ENCODE measurements at regions not wholly inside any gene's neighbourhood (a gene's known extent, or its start where the extent isn't known, plus 50 kb on each side); places are given as distances from the start of the nearest gene placed in this dataset.

DNA sequence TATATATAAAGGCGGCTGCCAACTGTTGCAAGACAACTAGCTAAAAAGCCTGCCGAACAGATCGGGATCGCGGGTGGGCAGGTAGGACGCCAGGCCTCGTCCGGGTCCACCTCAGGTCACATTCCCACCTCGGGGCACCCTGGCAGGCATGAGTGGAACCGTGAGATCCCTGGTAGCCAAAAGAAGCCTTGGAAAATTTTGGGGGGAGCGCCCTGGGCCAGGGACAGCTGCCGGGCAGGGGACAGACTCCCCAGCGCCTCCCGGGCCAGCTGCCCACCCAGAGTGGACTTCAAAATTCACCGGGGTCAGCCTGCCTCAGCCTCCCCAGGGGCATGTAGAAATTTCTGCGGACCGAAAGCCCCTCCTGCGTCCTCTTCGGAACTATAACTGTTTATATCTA lies 760.9 kb downstream of the KCNJ18 start:
- no peak for DNase-seq

DNA sequence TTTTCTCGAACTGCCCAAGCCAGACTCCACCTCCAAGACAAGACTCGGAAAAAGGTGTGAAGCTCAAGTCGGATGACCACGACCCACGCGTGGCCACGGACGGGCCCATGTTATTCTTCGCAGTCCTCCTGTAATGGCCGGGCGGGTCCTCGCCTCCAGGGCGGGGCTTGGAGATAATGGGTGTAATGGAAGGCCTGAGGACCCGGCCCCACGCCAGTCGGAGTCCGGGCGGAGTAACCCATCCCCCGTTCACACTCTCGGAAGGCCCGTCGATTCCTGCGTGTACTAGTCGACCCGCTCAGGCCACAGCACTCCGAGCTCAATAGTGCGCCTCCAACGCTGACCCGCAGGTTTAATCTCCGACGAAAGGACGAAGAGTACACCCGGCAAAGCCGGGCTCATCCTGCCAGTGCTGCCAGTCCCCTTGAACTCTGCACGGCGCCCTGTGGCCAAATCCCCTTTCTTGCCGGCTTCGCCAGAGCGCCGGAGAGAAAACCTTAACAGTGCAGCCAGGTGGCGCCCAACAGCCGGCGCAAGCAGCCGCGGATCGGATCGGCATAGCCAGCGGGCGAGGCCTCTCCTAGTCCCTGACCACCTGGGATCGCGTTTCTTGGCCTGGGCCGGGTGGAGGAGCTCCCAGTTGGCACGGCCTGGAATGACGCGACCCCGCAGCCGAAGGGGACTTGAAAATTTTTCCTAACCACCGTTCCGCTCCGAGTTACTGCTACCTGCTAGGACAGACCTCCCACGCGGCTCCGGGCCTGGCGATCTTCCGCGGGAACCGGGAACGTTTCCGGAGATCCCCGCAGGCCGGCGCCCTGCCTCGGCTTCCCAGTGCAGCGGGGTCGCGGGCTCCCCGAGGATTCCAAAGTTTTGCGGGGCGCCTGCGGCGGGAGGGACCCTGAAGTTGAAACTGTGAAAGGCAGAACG lies 762.0 kb downstream of the KCNJ18 start:
- no peak for DNase-seq

DNA sequence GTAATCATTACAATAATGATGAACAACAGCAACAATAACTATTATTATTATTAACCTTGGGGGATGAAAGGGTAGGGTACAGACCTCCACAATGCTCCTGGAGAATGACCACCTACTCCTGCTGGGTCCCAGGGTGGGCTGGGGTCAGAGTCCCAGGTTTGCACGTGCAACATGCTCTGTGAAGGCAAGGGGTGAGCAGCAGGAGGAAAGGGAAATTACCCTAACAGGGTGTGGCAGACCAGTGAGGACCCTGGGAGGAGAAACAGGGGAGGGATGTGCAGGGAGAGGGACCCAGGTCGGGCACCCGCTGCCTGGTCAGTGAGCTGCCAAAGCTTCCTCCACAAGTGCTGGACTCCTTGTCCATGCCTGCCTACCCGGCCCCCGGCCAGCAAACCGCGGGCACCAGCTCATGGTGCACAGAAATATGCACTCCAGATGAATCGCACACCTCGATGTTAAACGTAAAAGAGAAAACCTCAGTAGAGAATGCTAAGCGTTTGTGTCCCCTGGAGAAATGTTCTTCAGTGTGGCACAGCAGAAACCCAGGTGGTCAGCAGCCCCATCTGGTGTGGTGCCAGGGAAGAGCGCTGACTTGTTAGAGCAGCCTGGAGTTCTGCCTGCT lies 767.1 kb downstream of the KCNJ18 start:
- no peak for DNase-seq

DNA sequence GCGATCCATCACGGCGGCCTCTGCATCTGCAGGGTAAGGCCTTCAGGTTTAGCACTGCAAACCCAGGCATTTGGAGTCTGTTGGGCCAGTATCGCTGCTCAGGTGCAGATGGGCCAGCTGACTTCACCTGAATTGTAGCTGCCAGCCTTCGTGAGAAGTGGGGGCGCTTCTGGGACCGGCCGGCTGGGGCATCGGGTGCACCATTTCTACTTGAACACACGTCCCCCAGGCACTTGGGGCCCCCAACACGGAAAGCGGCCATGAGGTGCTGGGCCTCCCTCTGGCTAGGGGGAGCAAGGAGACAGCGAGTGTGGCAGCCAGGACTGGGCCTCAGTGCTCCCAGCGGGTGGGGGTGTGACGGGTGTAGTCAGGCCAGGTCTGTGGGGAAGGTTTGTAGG lies 767.6 kb downstream of the KCNJ18 start:
- DNase-seq = no peak

DNA sequence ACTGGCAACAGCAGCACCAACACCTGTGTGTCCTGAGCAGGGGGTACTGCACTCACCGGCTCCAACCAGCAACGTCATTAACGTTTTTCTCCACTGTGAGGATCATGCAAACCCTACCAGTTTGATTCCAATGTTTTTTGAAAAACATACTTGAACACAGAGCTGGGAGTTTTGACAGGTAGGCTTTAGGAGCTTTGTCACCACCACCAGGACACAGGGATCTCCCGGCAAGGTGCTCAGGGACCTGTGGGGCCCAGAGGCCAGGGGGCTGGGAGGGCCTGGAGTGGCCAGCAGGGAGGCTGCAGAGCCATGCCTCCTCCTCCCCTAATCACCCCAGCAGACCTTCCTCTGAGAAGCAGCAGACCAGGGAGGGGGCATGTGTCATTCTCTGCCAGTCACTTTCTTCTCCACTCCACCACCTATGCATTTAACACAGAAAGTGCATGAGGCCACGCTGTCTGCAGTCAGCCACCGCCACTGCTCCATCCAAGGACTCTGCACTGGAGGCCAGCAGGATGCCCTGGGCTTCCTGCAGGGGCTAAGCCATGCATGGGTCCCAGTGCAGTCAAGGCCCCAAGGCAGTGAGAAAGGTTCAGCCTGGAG lies 768.2 kb downstream of the KCNJ18 start:
- DNase-seq = no peak

DNA sequence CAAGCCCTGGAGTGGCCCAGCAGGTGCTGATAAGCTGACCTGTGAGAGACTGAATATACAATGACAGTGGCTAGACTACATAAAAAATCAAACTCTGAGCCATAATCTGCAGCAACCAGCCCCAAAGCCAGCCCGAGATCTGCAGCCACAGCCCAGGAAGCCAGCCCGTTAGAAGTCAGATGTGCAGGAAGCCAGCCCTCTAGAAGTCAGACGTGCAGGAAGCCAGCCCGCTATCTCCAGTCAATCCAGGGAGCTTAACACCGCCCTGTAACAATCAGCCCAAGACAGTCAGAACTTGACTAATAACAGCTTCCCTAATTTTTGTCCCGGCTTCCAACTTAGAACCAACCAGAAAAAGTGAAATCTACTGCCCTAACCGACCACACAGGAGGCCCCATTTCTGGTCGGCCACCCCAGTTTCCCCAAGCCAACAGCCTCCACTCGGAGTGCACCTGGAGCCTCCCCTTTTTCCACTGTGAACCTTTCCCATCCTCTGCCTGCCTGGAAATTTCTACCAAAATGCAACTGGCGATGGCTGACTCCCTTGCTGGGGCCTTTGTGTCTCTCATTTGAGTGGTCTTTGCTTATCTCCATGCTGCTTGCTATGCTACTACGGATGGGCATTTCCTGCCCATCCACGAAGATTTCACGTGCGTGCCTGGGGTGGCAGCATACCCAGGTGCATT lies 769.3 kb downstream of the KCNJ18 start:
- no peak for DNase-seq

DNA sequence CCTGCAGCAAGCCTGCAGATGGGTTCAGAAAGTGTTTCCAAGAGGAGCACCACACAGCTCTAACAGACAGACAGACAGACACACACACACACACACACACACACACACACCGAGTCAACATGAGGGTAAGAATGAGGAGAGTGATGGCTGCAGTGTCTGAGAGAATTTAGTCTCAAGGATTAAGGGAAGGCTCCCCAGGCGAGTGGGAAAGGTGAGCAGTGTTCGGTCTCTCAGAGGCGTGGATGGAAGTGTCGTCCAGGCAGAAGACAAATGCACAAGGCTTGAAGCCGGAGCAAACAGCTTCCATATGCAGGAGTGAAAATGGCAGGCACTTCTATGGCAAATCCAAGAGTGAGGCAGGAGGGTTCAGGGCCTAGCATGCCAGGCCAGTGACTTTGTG lies 770.1 kb downstream of the KCNJ18 start:
- DNase-seq = no peak

DNA sequence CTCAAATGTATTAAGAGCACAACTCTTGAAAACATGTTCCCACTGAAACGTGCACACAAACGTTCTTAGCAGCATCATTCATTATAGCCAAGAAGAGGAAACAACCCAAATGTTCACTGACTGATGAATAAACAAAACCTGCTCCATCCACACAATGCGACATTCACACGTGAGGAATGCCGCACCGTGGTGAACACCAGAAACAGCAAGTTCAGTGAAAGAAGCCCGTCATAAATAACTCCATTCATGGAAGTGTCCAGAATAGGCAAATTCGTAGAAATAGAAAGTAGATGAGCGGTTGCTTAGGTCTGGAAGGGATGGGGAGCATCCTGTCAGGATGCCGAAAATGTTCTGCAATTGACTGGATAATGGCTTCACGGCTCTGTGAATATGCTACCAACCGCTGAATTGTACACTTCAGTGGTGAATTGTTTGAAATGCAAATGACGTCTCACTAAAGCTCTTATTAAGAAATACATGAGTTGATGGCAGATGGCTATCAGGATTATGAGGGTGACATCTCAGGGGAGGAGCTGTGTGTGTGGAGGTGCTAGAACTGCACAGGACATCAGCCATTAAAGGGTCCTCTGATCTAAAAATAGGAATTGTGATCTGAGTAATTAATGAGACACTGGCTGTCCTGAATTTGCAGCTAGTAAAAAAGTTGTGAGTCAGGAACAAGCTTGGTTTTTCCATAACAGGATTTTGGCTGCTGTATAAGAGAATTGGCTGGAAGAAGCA lies 771.0 kb downstream of the KCNJ18 start:
- DNase-seq = no peak

DNA sequence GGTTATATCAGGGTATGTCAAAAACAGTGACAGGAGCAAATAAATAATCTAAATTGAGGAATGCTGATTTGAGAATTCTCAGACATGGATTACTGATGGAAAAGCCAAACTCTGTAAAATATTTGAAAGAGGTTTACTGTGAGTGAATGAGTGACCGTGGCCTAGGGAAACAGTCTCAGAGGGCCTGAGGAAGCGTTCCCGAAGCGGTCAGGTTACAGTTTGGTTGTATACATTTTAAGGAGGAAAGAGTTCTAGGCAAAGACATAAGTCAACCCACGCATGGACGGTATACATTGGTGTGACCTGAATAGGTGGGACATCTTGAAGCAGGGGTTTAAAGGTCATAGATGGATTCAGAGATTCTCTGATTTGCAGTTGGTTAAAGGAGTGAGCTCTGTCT lies 771.7 kb downstream of the KCNJ18 start:
- DNase-seq = no peak

DNA sequence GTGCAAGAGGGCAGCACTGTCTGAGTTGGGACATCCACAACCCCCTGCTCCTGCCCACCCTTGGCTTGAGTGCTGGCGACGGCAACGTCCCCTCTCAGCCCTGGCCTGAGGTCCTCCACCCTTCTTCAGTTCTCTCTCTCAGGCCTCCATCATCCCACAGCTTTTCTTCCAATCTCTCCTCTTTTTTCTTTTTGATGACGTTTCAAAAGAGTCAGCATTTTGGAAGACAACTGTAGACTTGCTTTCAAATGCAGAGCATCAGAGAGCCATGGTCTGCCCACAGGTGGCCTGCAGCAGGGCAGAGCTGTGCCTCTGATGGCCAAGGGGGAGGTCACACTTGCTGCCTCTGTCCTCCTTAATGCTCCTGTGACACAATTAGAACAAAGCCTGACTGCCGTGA lies 775.4 kb downstream of the KCNJ18 start:
- no peak for DNase-seq

DNA sequence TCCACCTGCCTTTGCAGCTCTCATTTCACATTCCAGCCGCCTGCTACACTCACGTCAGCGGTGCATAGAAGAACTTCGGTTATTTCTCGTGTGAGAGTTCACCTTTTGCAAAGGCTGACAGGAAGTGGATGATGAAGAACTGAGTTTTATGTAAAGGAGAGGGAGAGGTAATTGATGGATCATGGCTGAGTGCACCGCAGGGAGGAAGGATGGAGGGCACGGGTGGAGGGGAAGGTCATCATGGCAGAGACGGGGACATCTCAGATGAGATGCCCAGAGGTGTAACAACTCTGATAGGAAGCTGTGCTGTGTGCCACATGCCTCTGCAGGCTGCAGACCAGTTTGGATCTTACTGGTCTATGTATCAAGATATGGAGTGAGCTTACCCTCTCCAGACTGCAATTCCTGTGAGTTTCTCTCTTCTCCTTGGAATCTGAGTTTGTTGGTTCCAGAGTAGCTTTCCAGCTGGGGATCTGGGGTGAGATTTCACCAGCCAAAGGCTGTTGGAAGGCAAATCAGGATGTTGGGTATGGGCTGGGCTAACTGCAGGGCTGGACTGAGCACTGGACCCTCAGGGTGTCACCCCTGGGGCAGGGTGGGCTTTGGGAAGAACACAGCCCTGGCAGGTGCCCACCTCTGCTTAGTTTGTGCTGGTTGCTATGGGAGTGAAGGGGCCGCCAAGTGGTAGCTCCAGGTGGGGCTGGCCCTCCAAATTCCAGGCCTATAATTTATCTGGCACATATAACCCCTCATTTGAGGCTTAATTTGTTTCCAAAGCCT lies 777.0 kb downstream of the KCNJ18 start:
- no peak for DNase-seq

DNA sequence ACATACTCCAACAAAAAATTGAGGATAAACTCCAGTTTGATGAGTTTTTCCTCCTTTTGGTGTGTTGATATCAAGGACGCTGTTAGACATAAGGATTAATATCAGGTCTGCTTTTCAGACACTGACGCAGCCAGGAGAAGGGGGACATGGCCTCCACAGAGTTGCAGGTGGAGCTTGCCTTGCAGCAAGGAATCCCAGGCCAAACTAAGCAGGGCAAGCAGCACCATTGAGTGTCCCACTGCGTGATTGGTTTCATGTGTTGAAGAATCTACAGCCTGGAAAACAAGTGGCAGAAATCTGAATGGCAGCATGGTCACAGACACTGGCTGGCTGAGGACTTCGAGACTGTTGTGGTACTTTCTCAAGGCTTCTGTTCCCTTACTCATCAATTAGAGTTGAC lies 777.6 kb downstream of the KCNJ18 start:
- DNase-seq = no peak

DNA sequence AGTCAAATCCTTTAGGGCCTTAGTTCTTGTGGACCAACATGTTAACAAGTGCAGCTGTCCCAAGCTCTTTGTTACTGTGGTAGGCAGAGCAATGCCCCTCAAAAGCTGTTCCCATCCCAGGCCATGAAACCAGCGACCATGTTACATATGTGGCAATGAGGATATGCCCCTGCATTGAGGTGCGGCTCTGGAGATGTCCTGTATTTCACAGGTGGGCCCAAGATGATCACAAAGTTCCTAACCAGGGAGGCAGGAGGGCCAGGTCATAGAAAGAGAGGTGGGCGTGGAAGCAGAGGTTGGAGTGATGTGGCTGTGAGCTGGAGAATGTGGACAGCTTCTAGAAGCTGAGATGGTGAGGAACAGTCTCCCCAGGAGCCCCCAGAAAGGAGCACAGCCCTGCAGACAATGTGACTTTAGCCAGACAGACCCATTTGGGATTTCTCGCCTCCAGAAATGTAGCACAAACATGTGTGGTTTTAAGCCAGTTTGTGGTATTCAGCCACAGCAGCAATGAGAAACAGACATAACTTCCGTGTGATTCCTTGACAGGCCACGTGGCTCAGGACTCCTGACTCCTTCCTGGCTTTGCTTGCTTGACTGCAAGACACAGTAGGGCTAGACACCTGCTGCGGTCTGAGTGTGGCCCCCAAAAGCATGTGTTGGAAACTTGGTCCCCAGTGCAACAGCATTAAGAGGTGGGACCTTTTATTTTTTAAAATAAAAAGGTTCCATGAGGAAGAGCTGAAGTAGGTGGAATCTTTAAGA lies 778.3 kb downstream of the KCNJ18 start:
- DNase-seq = no peak

DNA sequence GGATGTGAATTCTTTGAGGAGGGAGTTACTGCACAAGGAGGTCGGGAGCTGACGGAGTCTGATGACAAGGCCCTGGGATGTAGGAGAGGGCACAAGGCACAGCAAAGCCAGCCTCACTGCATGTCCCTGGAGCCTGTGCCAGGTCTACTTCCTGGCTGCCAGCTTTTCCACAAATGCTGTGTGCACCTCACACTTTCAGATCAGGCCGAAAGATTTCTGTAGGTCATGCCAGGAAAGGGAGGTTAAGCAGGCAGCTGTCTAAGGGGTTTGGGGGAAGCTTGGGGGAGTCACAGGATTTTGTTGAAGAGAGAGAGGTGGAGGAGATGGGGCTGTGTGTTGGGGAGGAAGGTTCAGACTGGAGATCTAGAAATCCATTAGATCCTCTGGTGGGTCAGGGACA lies 792.5 kb downstream of the KCNJ18 start:
- no peak for DNase-seq

DNA sequence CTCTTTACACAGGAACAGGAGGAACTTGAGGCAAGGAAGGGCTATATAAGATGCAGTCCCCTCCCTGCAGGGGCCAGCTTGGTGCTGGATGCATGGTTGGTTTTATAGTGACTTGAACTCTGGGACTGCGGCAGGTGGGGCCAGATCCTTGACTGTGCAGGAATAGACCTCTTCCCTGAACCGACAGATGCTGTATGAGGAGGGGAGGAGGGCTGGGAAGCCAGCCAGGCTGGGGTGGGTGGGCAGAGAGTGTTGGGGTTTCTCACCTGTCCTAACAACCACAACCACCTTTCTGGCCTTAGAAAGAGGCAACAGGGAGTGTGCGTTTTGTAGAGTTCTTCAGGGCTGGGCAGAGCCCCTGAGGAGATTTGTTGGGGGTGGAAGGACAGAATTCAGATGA lies 798.1 kb downstream of the KCNJ18 start:
- no peak for DNase-seq

DNA sequence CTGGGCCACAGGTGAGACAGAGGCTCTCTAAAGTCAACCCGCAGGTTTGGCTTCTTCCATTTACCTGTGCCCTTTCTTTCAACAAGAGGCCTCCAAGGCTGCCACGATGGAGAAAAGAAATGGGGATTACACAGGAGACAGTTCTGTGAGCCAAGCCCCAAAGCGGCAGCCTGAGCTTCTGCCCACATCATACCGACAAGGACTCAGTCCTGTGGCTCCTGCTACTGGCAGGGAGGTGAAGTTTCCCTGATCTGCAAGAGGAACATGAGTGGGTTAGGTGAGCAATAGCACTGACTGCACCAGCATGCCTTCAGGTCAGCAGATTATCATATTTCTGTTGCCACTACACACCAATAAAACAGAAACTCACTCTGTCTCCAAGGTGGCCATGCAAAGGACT lies 800.0 kb downstream of the KCNJ18 start:
- no peak for DNase-seq

DNA sequence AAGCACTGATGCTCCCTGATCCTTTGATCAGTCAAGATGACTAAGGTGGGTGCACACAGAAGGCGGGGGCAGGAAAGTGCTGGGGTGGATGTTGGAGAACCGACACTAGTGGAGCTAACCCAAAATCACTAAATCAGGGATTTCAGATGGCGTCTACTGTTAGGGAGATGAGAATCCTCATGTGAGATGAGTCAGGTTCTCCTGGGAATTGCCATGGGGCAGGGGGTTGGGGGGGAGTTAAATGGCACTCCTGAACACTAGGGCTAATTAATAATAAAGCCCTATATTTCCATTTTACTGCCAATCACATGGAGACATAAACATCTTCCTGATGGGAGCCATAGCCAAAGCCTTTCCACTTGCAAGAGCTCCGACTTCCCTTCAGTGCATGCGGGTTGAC lies 804.1 kb downstream of the KCNJ18 start:
- DNase-seq = no peak

DNA sequence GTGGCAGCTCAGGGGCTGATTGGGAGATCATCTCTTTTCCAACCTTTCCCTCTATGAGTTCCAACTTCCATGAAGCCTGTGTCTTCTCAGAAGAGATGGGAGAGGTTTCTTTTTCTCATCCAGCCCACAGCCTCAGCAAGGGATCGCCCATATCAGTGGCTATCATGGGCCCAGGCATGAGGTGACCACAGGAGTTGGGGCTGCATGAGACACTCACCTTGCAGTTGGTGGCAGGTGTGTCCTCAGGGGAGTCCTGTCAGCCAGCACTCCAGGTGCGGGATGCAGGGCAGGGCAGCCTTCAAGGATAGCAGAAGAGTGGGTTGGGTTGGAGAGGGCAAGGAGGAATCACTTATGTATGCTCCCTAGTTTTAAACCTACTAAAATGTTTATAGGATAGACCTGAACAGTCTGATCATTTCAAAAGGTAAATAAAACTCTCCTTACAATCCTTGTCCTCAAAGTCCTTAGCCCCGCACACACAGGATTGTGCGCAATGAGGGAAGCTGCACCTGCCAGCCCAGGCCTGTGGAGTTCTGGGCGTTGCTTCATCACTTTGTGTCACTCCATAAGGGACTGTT lies 811.1 kb downstream of the KCNJ18 start:
- DNase-seq = no peak

DNA sequence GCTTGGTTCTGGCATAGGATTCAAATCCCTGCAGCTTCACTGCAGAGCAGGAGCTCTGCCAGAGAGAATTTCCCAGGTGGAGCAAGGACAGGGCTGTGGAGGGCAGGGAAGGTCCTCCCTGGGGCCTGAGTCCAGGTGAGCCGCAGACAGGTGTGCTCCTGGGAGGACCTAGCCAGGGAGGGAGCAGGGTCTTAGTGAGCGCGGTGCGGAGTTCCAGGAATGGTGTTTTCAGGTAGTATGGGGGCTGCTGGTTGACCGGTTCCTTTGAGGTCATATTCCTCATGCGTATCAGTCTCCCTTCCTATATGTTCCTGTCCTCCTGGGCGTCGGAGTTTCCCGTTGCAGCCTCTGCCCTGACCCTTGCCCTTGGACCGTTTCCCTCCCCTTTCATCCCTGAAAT lies 813.3 kb downstream of the KCNJ18 start:
- DNase-seq = no peak

DNA sequence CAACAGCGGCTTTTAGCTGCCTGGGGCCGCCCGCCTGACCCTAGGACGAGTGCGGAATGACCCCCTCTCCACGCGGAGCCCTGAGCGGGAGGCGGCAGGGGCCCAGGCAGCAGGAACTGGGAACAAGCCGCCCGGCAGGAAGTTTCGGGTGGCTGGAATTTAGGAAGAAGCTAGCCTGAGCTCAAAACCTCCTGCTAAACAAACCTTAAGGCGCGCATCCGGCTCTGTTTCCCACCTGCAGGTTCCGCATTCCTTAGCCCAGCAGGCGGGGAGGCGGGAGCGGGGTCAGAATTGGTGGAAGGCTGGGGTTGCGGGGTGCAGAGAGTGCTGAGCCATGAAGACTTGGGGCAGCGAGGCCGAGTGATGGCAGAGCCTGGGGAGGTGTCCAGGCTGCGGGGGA lies 813.9 kb downstream of the KCNJ18 start:
- no peak for DNase-seq

DNA sequence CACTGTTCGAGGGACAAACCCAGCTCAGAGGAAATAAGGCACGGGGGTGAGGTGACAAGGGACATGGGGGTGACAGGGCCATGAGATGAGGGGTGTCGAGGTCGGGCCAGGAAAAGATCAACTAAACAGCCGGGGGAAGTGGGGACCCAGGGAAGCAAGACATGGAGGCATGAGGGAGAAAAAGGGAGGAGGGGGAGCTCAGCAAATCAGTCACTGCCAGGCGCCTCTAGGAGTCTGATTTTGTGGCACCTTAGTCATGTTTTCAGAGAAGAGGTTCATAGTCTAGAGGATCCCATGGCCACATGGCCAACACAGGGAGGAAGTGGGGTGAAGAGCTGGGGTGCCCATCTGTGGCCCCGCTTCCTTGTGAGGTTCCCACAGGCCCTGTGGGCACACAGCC lies 814.5 kb downstream of the KCNJ18 start:
- DNase-seq = no peak

Measured in NCI-H2081 (cell line).